MCF 10A (cell line): ENCODE measurements at regions not wholly inside any gene's neighbourhood (a gene's known extent, or its start where the extent isn't known, plus 50 kb on each side); places are given as distances from the start of the nearest gene placed in this dataset.

Experiments used
- BruUV-seq: library from RNA; stranded (reverse); fragments of 400-500 nt; replicated peaks from 2 replicates; lab custom pipeline; 2021; lab: Mats Ljungman, UMichigan
- CTCF ChIA-PET: fragments of 300-600 bp; sonication (Branson Sonifier 250); formaldehyde crosslinking; extraction: SDS; loops from one replicate; lab custom pipeline; 2021; ENCODE audit warnings: antibody characterized with exemption, inconsistent platforms; lab: Yijun Ruan, JAX
- POLR2A ChIA-PET: fragments of 300-600, 350-650 bp; sonication (Branson Sonifier 250); formaldehyde crosslinking; extraction: SDS; loops from one replicate; lab custom pipeline; 2020; ENCODE audit warnings: antibody characterized with exemption, inconsistent platforms; lab: Yijun Ruan, JAX
- DNase-seq: peaks from one replicate; pipeline ENCODE4 v3.0.0-alpha.2; 2018; ENCODE audit not compliant: unreplicated experiment
- H3K27ac Mint-ChIP-seq: one replicate; pipeline ENCODE4 v1.8.0; 2022; ENCODE audit warnings: mild to moderate bottlenecking, low read depth, mixed read lengths; ENCODE audit not compliant: unreplicated experiment
- H3K27me3 Mint-ChIP-seq: one replicate; pipeline ENCODE4 v1.8.0; 2022; ENCODE audit warnings: mixed read lengths; ENCODE audit not compliant: insufficient read depth, unreplicated experiment
- H3K36me3 Mint-ChIP-seq: one replicate; pipeline ENCODE4 v1.8.0; 2022; ENCODE audit warnings: mild to moderate bottlenecking, moderate library complexity, mixed read lengths; ENCODE audit not compliant: insufficient read depth, unreplicated experiment
- H3K4me1 Mint-ChIP-seq: one replicate; pipeline ENCODE4 v1.8.0; 2022; ENCODE audit warnings: mixed read lengths; ENCODE audit not compliant: insufficient read depth, unreplicated experiment
- H3K4me3 Mint-ChIP-seq: one replicate; pipeline ENCODE4 v1.8.0; 2022; ENCODE audit warnings: mild to moderate bottlenecking, moderate library complexity, mixed read lengths; ENCODE audit not compliant: unreplicated experiment
- H3K9me3 Mint-ChIP-seq: one replicate; pipeline ENCODE4 v1.8.0; 2022; ENCODE audit warnings: mixed read lengths; ENCODE audit not compliant: unreplicated experiment
- CTCF ChIP-seq: fragments of 200-600 bp; IDR thresholded peaks from one replicate; pipeline ENCODE4 v1.8.0; 2022; ENCODE audit warnings: antibody characterized with exemption, mild to moderate bottlenecking; ENCODE audit not compliant: unreplicated experiment
- intact Hi-C: fragments of 100-400 bp; cut with micrococcal nuclease; formaldehyde crosslinking; loops from 2 replicates; pipeline ENCODE4 v1.14.1; 2022

GRCh38 chr4:29805916-29806480 lies 914.2 kb upstream of the PCDH7 start:
- POLR2A ChIA-PET: no interaction called here
- no TSS peak for BruUV-seq

GRCh38 chr4:29817961-29818360 lies 902.2 kb upstream of the PCDH7 start:
- intact Hi-C loops: no loop called here

More at GRCh38 chr4:29805916-29806480, 914.2 kb upstream of the PCDH7 start:
- TF ChIP-seq CTCF: no peak
- intact Hi-C loops: no loop called here
- H3K9me3 Mint-ChIP-seq: peaks cover 19% of the 10 kb centered on the region
- H3K27me3 Mint-ChIP-seq: no peaks in the 10 kb centered on the region
- H3K4me1 Mint-ChIP-seq: peaks cover 6% of the 10 kb centered on the region
- H3K36me3 Mint-ChIP-seq: no peaks in the 10 kb centered on the region
- no peak for DNase-seq
- H3K27ac Mint-ChIP-seq: no peak overlapping the region
- CTCF ChIA-PET: interaction anchor here (0.6 to 0.8 kb wide), 2 partner anchors 467 to 1060 kb away, joined by 3 read pairs; no protein-coding TSS in a partner anchor
- no peak overlapping the region for H3K4me3 Mint-ChIP-seq

GRCh38 chr4:29829067-29829466 lies 891.1 kb upstream of the PCDH7 start:
- CTCF ChIA-PET: no interaction called here
- H3K4me1 Mint-ChIP-seq: no peaks in the 10 kb centered on the region
- BruUV-seq: no TSS peak

More at GRCh38 chr4:29817961-29818360, 902.2 kb upstream of the PCDH7 start:
- BruUV-seq: no TSS peak
- Mint-ChIP-seq H3K9me3 (peaks cover 8% of the 10 kb centered on the region), H3K4me1 (no peaks in the 10 kb centered on the region), H3K27ac (no peak overlapping the region), H3K36me3 (no peaks in the 10 kb centered on the region), H3K4me3 (no peak overlapping the region), H3K27me3 (no peaks in the 10 kb centered on the region)
- POLR2A ChIA-PET: no interaction called here
- DNase-seq: no peak
- CTCF ChIA-PET: no interaction called here
- TF ChIP-seq CTCF: no peak

GRCh38 chr4:29852537-29852936 lies 867.6 kb upstream of the PCDH7 start:
- peak; percentile 1 for DNase-seq
- Mint-ChIP-seq H3K4me3 (no peak overlapping the region), H3K27ac (no peak overlapping the region), H3K9me3 (peaks cover 10% of the 10 kb centered on the region), H3K36me3 (peaks cover 5% of the 10 kb centered on the region), H3K27me3 (no peaks in the 10 kb centered on the region), H3K4me1 (no peaks in the 10 kb centered on the region)
- ChIA-PET POLR2A (no interaction called here), CTCF (no interaction called here)
- BruUV-seq: no TSS peak
- TF ChIP-seq CTCF: no peak
- intact Hi-C loops: no loop called here

More at GRCh38 chr4:29829067-29829466, 891.1 kb upstream of the PCDH7 start:
- DNase-seq: no peak
- Mint-ChIP-seq H3K4me3 (no peak overlapping the region), H3K9me3 (no peaks in the 10 kb centered on the region), H3K36me3 (no peaks in the 10 kb centered on the region), H3K27me3 (no peaks in the 10 kb centered on the region), H3K27ac (no peak overlapping the region)
- POLR2A ChIA-PET: no interaction called here
- TF ChIP-seq CTCF: no peak
- intact Hi-C loops: no loop called here
